SK-N-SH (cell line): ENCODE measurements at regions not wholly inside any gene's neighbourhood (a gene's known extent, or its start where the extent isn't known, plus 50 kb on each side); places are given as distances from the start of the nearest gene placed in this dataset.

Source experiments
- CTCF ChIA-PET: fragments of 300-600, 350-600 bp; formaldehyde crosslinking; extraction: SDS; loops from one replicate; lab custom pipeline; 2021; lab: Yijun Ruan, JAX
- POLR2A ChIA-PET: fragments of 350-600 bp; sonication (Branson Sonifier 250); formaldehyde crosslinking; extraction: SDS; loops from one replicate; lab custom pipeline; 2020; ENCODE audit warnings: antibody characterized with exemption, inconsistent platforms; lab: Yijun Ruan, JAX
- DNase-seq: peaks from one replicate; pipeline ENCODE4 v3.0.0; 2012
- H2AFZ ChIP-seq: fragments of 200-600 bp; sonication (generic); 2 replicates; pipeline ENCODE4 v1.8.1; 2016; ENCODE audit warnings: antibody characterized with exemption, mild to moderate bottlenecking, low read depth
- H3F3A ChIP-seq: fragments of 200-600 bp; sonication (generic); replicated peaks from 2 replicates; pipeline ENCODE3; 2016; ENCODE audit warnings: antibody characterized with exemption, mild to moderate bottlenecking; ENCODE audit not compliant: insufficient read depth
- H3K27ac ChIP-seq, 2 experiments: fragments of 200-500 bp in 1 of 2; fragments of 200-600 bp in 1 of 2; sonication (Bioruptor generic) in 1 of 2; sonication (generic), shearing (Covaris generic) in 1 of 2; 2 replicates each; pipeline versions ENCODE4 v1.5.1 to v1.6.1; 2014 to 2016; ENCODE audit warnings: low read depth in 2 of 2, inconsistent platforms in 1 of 2, low read length in 1 of 2, mild to moderate bottlenecking in 1 of 2, mixed read lengths in 1 of 2
- H3K27me3 ChIP-seq: fragments of 200-600 bp; sonication (generic), shearing (Covaris generic); 2 replicates; pipeline ENCODE4 v1.6.1; 2016; ENCODE audit warnings: mixed run types; ENCODE audit not compliant: insufficient read depth
- H3K36me3 ChIP-seq, 2 experiments: fragments of 200-500 bp in 1 of 2; fragments of 200-600 bp in 1 of 2; sonication (Bioruptor generic) in 1 of 2; sonication (generic) in 1 of 2; replicated peaks in 1 of 2; 2 replicates each; pipeline versions ENCODE3 to v1.5.1; 2014 to 2016; ENCODE audit warnings: low read length in 1 of 2, mild to moderate bottlenecking in 1 of 2; ENCODE audit not compliant: insufficient read depth in 2 of 2, control insufficient read depth in 1 of 2
- H3K4me1 ChIP-seq, 2 experiments: fragments of 200-500 bp in 1 of 2; fragments of 200-600 bp in 1 of 2; sonication (Bioruptor generic) in 1 of 2; sonication (generic), shearing (Covaris generic) in 1 of 2; 2 replicates each; pipeline versions ENCODE4 v1.5.1 to v1.6.1; 2014 to 2016; ENCODE audit warnings: low read depth in 1 of 2, low read length in 1 of 2, mixed run types in 1 of 2; ENCODE audit not compliant: insufficient read depth in 2 of 2, control insufficient read depth in 1 of 2
- H3K4me2 ChIP-seq: fragments of 200-600 bp; sonication (generic), shearing (Covaris generic); 2 replicates; pipeline ENCODE4 v1.6.1; 2017; ENCODE audit warnings: mixed run types
- H3K4me3 ChIP-seq, 2 experiments: fragments of 200-500 bp in 1 of 2; fragments of 200-600 bp in 1 of 2; sonication (Bioruptor generic) in 1 of 2; sonication (generic), shearing (Covaris generic) in 1 of 2; 2 replicates each; pipeline versions ENCODE4 v1.5.1 to v1.8.1; 2014 to 2016; ENCODE audit warnings: low read depth in 2 of 2, inconsistent platforms in 1 of 2, low read length in 1 of 2, mild to moderate bottlenecking in 1 of 2, mixed read lengths in 1 of 2, moderate library complexity in 1 of 2
- H3K79me2 ChIP-seq: fragments of 200-600 bp; sonication (generic); 2 replicates; pipeline ENCODE4 v1.8.1; 2017; ENCODE audit warnings: mild to moderate bottlenecking; ENCODE audit not compliant: insufficient read depth
- H3K9ac ChIP-seq: fragments of 200-600 bp; sonication (generic); 2 replicates; pipeline ENCODE4 v1.6.1; 2017; ENCODE audit warnings: mixed run types
- H3K9me2 ChIP-seq: fragments of 200-600 bp; sonication (generic); 2 replicates; pipeline ENCODE4 v1.6.1; 2017; ENCODE audit warnings: mixed run types
- H3K9me3 ChIP-seq: fragments of 200-600 bp; sonication (generic); 2 replicates; pipeline ENCODE4 v1.6.1; 2017; ENCODE audit warnings: mixed run types, mild to moderate bottlenecking, moderate library complexity
- H4K20me1 ChIP-seq: fragments of 200-600 bp; sonication (generic); 2 replicates; pipeline ENCODE4 v1.6.1; 2017; ENCODE audit warnings: mild to moderate bottlenecking, mixed run types; ENCODE audit not compliant: insufficient read depth
- CHD2 ChIP-seq: fragments of 150-350 bp; IDR thresholded peaks from 2 replicates; pipeline ENCODE4 v1.6.1; 2018; ENCODE audit warnings: low read length; ENCODE audit not compliant: partially characterized antibody
- ELF1 ChIP-seq: IDR thresholded peaks from 2 replicates; pipeline ENCODE4 v1.4.0; 2012
- EP300 ChIP-seq, 2 experiments: IDR thresholded peaks; 2 replicates each; pipeline versions ENCODE4 v1.4.0 to v1.6.1; 2012; ENCODE audit warnings: borderline replicate concordance in 1 of 2, low read depth in 1 of 2, low read length in 1 of 2
- EZH2phosphoT487 ChIP-seq: fragments of 200-600 bp; sonication (generic); IDR thresholded peaks from 2 replicates; pipeline ENCODE4 v1.6.1; 2017; ENCODE audit warnings: low read depth, mixed run types, mild to moderate bottlenecking, antibody characterized with exemption, moderate library complexity, borderline replicate concordance
- FOXM1 ChIP-seq: IDR thresholded peaks from 2 replicates; pipeline ENCODE4 v1.4.0; 2012; ENCODE audit warnings: low read depth, mild to moderate bottlenecking
- JUND ChIP-seq: IDR thresholded peaks from 2 replicates; pipeline ENCODE4 v1.4.0; 2012
- MEF2A ChIP-seq: IDR thresholded peaks from 2 replicates; pipeline ENCODE4 v1.4.0; 2012; ENCODE audit warnings: low read depth, borderline replicate concordance
- MXI1 ChIP-seq: IDR thresholded peaks from 2 replicates; pipeline ENCODE4 v1.6.1; 2012; ENCODE audit warnings: mild to moderate bottlenecking, low read depth, low read length, improper control_type of control experiment
- NRF1 ChIP-seq: IDR thresholded peaks from 2 replicates; pipeline ENCODE4 v1.6.1; 2012; ENCODE audit warnings: low read depth, mild to moderate bottlenecking, low read length
- SIN3A ChIP-seq: IDR thresholded peaks from 2 replicates; pipeline ENCODE4 v1.6.1; 2012; ENCODE audit warnings: low read depth, mild to moderate bottlenecking, low read length, moderate library complexity, borderline replicate concordance
- TAF1 ChIP-seq: IDR thresholded peaks from 2 replicates; pipeline ENCODE4 v1.6.1; 2012; ENCODE audit warnings: low read depth, mild to moderate bottlenecking, low read length, moderate library complexity, borderline replicate concordance
- YY1 ChIP-seq: IDR thresholded peaks from 2 replicates; pipeline ENCODE4 v1.4.0; 2012; ENCODE audit warnings: low read depth, mild to moderate bottlenecking
- WGBS: methylation state at CpG from one replicate; pipeline ENCODE4 v1.1.6; 2017; ENCODE audit warnings: low lambda C conversion rate; 5-methylcytosine and 5-hydroxymethylcytosine counted together
- TF ChIP-seq, protein P1 (sequence below): fragments of 150-350 bp; IDR thresholded peaks from 2 replicates; pipeline ENCODE4 v1.6.1; 2017; ENCODE audit warnings: antibody characterized with exemption, low read length, low read depth, borderline replicate concordance
- TF ChIP-seq, protein P2 (sequence below): fragments of 200-600 bp; sonication (generic); IDR thresholded peaks from 2 replicates; pipeline ENCODE4 v1.6.1; 2017; ENCODE audit warnings: antibody characterized with exemption, mild to moderate bottlenecking, moderate library complexity
- TF ChIP-seq, protein P3 (sequence below): IDR thresholded peaks from 2 replicates; pipeline ENCODE4; 2012
- TF ChIP-seq, protein P4 (sequence below): fragments of 150-350 bp; IDR thresholded peaks from 2 replicates; pipeline ENCODE4 v1.6.1; 2016; ENCODE audit warnings: mild to moderate bottlenecking, low read depth, low read length
- TF ChIP-seq, protein P5 (sequence below): IDR thresholded peaks from 2 replicates; pipeline ENCODE4 v1.4.0; 2012; ENCODE audit warnings: low read depth

DNA sequence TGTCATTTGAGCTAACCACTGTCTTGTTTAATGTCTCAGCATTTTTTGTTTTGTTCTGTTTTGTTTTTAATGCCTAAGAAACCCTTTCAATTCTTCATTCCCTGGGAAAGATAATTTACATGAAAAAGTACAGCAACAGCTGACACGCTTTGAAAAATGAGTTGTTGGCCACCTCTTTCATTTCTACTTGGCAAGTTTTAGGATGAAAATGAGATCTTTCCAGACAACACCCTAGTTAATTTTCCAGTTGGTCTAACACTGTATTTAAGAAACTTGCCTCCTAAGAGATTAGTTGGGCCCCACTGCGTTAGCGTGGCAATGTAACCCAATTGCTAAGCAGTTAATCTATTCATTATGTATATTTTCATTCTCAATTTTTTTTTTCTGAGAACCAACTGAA is 194.0 kb upstream of the LRRN1 start:
- Histone ChIP-seq H2AFZ (no peak overlapping the region), H3K9me2 (no peaks in the 10 kb centered on the region), H3K4me2 (no peak overlapping the region), H3K27me3 (no peaks in the 10 kb centered on the region), H4K20me1 (no peaks in the 10 kb centered on the region), H3K4me3 (no peak overlapping the region), H3K36me3 (no peaks in the 10 kb centered on the region), H3F3A (no peaks in the 10 kb centered on the region), H3K4me1 (no peaks in the 10 kb centered on the region), H3K9ac (no peak overlapping the region), H3K9me3 (no peaks in the 10 kb centered on the region), H3K27ac (no peak overlapping the region), H3K79me2 (no peaks in the 10 kb centered on the region)
- TF ChIP-seq, protein P1, sequence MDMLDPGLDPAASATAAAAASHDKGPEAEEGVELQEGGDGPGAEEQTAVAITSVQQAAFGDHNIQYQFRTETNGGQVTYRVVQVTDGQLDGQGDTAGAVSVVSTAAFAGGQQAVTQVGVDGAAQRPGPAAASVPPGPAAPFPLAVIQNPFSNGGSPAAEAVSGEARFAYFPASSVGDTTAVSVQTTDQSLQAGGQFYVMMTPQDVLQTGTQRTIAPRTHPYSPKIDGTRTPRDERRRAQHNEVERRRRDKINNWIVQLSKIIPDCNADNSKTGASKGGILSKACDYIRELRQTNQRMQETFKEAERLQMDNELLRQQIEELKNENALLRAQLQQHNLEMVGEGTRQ, result no peak
- TF ChIP-seq EP300 (IDR thresholded peaks at IDR 0.05; ENCODE audit: borderline replicate concordance in 1 of 2, low read depth in 1 of 2, low read length in 1 of 2), result no peak
- TF ChIP-seq, protein P2, sequence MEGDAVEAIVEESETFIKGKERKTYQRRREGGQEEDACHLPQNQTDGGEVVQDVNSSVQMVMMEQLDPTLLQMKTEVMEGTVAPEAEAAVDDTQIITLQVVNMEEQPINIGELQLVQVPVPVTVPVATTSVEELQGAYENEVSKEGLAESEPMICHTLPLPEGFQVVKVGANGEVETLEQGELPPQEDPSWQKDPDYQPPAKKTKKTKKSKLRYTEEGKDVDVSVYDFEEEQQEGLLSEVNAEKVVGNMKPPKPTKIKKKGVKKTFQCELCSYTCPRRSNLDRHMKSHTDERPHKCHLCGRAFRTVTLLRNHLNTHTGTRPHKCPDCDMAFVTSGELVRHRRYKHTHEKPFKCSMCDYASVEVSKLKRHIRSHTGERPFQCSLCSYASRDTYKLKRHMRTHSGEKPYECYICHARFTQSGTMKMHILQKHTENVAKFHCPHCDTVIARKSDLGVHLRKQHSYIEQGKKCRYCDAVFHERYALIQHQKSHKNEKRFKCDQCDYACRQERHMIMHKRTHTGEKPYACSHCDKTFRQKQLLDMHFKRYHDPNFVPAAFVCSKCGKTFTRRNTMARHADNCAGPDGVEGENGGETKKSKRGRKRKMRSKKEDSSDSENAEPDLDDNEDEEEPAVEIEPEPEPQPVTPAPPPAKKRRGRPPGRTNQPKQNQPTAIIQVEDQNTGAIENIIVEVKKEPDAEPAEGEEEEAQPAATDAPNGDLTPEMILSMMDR, result no peak
- TF ChIP-seq, protein P3, sequence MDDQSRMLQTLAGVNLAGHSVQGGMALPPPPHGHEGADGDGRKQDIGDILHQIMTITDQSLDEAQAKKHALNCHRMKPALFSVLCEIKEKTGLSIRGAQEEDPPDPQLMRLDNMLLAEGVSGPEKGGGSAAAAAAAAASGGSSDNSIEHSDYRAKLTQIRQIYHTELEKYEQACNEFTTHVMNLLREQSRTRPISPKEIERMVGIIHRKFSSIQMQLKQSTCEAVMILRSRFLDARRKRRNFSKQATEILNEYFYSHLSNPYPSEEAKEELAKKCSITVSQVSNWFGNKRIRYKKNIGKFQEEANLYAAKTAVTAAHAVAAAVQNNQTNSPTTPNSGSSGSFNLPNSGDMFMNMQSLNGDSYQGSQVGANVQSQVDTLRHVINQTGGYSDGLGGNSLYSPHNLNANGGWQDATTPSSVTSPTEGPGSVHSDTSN, result no peak
- TF ChIP-seq, protein P4, sequence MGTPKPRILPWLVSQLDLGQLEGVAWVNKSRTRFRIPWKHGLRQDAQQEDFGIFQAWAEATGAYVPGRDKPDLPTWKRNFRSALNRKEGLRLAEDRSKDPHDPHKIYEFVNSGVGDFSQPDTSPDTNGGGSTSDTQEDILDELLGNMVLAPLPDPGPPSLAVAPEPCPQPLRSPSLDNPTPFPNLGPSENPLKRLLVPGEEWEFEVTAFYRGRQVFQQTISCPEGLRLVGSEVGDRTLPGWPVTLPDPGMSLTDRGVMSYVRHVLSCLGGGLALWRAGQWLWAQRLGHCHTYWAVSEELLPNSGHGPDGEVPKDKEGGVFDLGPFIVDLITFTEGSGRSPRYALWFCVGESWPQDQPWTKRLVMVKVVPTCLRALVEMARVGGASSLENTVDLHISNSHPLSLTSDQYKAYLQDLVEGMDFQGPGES, result no peak
- no peak for TF ChIP-seq NRF1
- no peak for TF ChIP-seq SIN3A
- no peak for TF ChIP-seq TAF1
- TF ChIP-seq YY1, result no peak
- no peak for TF ChIP-seq CHD2
- TF ChIP-seq FOXM1, result no peak
- TF ChIP-seq EZH2phosphoT487, result no peak
- no peak for TF ChIP-seq MXI1
- TF ChIP-seq JUND, result no peak
- TF ChIP-seq, protein P5, sequence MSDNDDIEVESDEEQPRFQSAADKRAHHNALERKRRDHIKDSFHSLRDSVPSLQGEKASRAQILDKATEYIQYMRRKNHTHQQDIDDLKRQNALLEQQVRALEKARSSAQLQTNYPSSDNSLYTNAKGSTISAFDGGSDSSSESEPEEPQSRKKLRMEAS, result no peak
- TF ChIP-seq ELF1, result no peak
- TF ChIP-seq MEF2A, result no peak
- DNase-seq, result no peak
- ChIA-PET CTCF (interaction anchor here (0.6 to 1.2 kb wide), 3 partner anchors 371 to 667 kb away, joined by 3 read pairs; no protein-coding TSS in a partner anchor), POLR2A (no interaction called here)
- WGBS, result 11% methylated on average over 3 of the region's 3 CpGs
